ENCODE measurements at regions not wholly inside any gene's neighbourhood (a gene's known extent, or its start where the extent isn't known, plus 50 kb on each side); places are given as distances from the start of the nearest gene placed in this dataset.

DNA sequence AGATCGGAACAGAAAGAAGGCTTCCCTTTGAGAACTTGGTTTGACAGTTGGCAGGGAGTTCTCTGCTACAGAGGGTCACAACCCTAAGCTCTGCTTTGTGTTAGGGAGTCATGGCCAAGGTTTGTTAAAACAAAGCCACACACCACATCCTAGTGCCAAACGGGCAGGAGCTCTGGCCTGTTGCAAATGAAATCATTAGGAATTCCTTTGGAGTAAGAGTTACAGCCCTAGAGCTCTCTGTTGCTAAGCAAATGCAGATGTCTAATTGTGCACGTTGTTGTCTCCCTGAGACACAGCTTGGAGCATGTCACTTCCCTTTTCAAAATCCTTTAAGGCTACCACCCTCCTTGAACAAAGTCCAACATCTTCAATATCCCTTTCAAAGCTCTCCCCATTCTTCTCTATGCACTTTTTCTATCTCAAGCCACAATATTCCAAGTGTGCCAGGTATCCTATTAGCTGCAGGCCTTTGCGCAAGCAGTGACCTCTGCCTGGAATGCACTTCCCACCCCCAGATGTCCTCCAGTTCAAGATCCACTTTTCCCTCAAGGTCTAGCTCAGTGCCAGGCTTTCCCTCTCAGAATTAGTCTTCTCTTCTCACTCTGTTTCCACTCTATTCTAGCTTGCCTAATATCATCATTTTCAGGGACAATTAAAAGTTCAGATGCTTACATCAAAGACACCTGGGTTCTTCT lies 253.7 kb upstream of the POU2AF2 start:
- ATAC-seq (replicated peaks): no peak
- no peaks in the 10 kb centered on the region for H3K4me1 Mint-ChIP-seq (ENCODE audit: low read depth in 2 of 2)
- H3K4me3 Mint-ChIP-seq: no peak overlapping the region
- peaks cover 0 to 2% of the 10 kb centered on the region in 2 donors for H3K9me3 Mint-ChIP-seq
- H3K36me3 Mint-ChIP-seq (ENCODE audit: insufficient read depth): no peaks in the 10 kb centered on the region
- H3K27ac Mint-ChIP-seq: no peak overlapping the region
- DNase-seq: no peak
- peaks cover 8 to 11% of the 10 kb centered on the region in 2 donors for H3K27me3 Mint-ChIP-seq

GRCh38 chr11:110990311-110990710 lies 255.2 kb upstream of the POU2AF2 start:
- H3K36me3 Mint-ChIP-seq (ENCODE audit: insufficient read depth): no peaks in the 10 kb centered on the region
- H3K27me3 Mint-ChIP-seq: peaks cover 0 to 11% of the 10 kb centered on the region in 2 donors
- no peak for ATAC-seq (replicated peaks)
- H3K4me3 Mint-ChIP-seq: no peak overlapping the region
- H3K4me1 Mint-ChIP-seq (ENCODE audit: low read depth in 2 of 2): no peaks in the 10 kb centered on the region
- H3K9me3 Mint-ChIP-seq: peaks cover 0 to 2% of the 10 kb centered on the region in 2 donors
- no peak overlapping the region for H3K27ac Mint-ChIP-seq
- DNase-seq: no peak

DNA sequence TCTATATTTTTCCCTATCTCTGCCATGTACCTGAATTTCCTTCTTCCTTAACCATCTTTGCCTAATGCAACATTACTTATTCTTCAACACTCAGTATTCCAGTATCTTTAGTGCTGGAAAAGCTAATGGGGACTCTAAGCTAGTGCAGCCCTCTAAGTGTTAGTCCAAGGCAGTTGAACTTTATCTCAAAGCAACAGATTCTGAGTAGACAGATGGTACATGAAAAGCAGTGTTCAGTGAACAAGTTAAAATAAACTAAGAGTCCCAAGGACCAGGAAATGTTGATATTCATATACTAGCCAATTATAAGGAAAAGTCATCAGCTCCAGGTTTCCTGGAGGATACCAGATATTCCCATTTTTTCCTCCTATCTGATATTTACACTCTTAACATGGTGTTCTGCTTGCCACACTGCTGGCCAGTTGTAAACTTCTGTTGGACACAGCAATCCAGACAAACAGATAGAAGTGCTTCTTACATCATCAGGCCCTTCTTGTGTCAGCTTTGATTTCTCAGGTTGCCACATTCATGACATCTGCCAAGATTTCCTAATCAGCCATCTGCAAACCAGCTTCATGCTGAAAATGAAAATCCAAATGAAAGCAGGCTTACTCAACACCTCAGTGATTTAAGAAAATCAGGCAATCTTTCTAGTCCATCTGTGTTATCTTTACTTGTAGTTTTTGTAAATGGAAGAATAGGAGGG lies 255.9 kb upstream of the POU2AF2 start:
- H3K27me3 Mint-ChIP-seq: peaks cover 0 to 11% of the 10 kb centered on the region in 2 donors
- no peak overlapping the region for H3K4me3 Mint-ChIP-seq
- no peak overlapping the region for H3K27ac Mint-ChIP-seq
- H3K36me3 Mint-ChIP-seq (ENCODE audit: insufficient read depth): no peaks in the 10 kb centered on the region
- no peaks in the 10 kb centered on the region for H3K4me1 Mint-ChIP-seq (ENCODE audit: low read depth in 2 of 2)
- DNase-seq: no peak
- no peak for ATAC-seq (replicated peaks)
- peaks cover 0 to 2% of the 10 kb centered on the region in 2 donors for H3K9me3 Mint-ChIP-seq

DNA sequence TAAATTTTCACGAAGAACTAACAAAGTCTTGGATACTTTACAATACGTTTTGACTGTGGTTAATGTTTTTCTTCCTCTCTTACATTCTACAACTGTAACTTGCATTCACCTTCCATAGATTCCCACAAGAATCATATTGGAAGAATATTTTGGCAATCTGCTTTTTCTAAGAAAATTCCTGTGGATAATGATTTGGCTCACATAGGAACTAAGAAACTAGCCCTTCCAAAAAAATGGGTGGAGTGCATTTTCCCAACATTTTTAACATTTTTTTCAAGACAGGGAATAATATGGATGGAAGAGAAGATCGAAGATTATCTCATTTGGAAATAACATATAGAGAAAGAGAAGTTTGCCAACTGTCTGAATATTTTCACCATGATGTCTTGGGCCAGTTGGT lies 256.9 kb upstream of the POU2AF2 start:
- no peak overlapping the region for H3K4me3 Mint-ChIP-seq
- H3K36me3 Mint-ChIP-seq (ENCODE audit: insufficient read depth): no peaks in the 10 kb centered on the region
- no peak for DNase-seq
- H3K27ac Mint-ChIP-seq: no peak overlapping the region
- H3K4me1 Mint-ChIP-seq (ENCODE audit: low read depth in 2 of 2): no peaks in the 10 kb centered on the region
- H3K27me3 Mint-ChIP-seq: peaks cover 0 to 11% of the 10 kb centered on the region in 2 donors
- ATAC-seq (replicated peaks): no peak
- H3K9me3 Mint-ChIP-seq: peaks cover 0 to 2% of the 10 kb centered on the region in 2 donors

GRCh38 chr11:110986016-110986415 lies 259.5 kb upstream of the POU2AF2 start:
- no peak overlapping the region for H3K27ac Mint-ChIP-seq
- no peaks in the 10 kb centered on the region for H3K4me1 Mint-ChIP-seq (ENCODE audit: low read depth in 2 of 2)
- no peaks in the 10 kb centered on the region for H3K9me3 Mint-ChIP-seq
- H3K4me3 Mint-ChIP-seq: no peak overlapping the region
- no peaks in the 10 kb centered on the region for H3K36me3 Mint-ChIP-seq (ENCODE audit: insufficient read depth)
- H3K27me3 Mint-ChIP-seq: no peaks in the 10 kb centered on the region
- ATAC-seq (replicated peaks): no peak
- no peak for DNase-seq

DNA sequence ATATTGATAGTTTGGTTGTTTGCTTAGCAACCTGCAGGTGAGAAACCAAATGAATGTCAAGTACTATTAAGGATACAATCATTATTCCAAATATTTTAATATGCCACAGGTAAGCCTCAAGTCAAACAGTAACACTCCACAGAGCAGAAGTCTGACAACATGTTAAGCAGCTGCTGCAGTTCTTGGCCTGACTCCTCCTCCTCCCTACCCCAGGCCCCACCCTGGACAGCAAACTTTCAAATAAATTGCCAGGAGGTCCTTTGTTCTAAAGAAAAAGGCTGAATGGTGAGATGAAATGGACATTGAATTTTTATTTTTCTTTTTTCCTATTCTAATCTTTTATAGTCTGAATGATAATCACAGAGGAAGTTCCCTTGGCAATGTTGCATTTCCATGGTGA lies 260.0 kb upstream of the POU2AF2 start:
- DNase-seq (no peak), ATAC-seq (replicated peaks) (no peak)
- Mint-ChIP-seq H3K27me3 (no peaks in the 10 kb centered on the region), H3K9me3 (no peaks in the 10 kb centered on the region), H3K36me3 (ENCODE audit: insufficient read depth) (no peaks in the 10 kb centered on the region), H3K4me1 (ENCODE audit: low read depth in 2 of 2) (no peaks in the 10 kb centered on the region), H3K4me3 (no peak overlapping the region), H3K27ac (no peak overlapping the region)

DNA sequence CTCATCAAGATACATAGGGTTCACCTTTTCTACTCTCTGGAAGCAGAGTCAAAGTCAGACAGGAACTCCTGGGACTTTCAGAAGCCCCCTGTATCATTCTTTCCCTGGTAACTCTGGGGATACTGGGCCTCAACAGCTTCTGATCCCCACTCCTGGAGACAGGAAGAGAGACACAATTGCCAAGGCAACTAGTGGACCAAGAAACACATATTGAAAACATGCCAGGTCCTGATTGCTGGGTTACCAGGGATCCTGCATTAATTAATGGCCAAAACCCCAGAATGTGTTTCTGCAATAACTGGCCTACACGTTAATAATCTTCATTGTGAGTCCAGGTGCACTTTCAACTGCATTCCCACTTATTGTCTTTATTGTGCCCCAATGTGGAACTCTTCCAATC lies 260.8 kb upstream of the POU2AF2 start:
- Mint-ChIP-seq H3K27me3 (no peaks in the 10 kb centered on the region), H3K4me1 (ENCODE audit: low read depth in 2 of 2) (no peaks in the 10 kb centered on the region), H3K36me3 (ENCODE audit: insufficient read depth) (no peaks in the 10 kb centered on the region), H3K9me3 (no peaks in the 10 kb centered on the region), H3K4me3 (no peak overlapping the region), H3K27ac (no peak overlapping the region)
- DNase-seq (no peak), ATAC-seq (replicated peaks) (no peak)

- H3K4me1 Mint-ChIP-seq (ENCODE audit: low read depth in 2 of 2): no peaks in the 10 kb centered on the region
- H3K27ac Mint-ChIP-seq: no peak overlapping the region
- peaks cover 0 to 3% of the 10 kb centered on the region in 2 donors for H3K9me3 Mint-ChIP-seq
- no peak for ATAC-seq (replicated peaks)
- H3K27me3 Mint-ChIP-seq: no peaks in the 10 kb centered on the region
- DNase-seq: no peak
- H3K4me3 Mint-ChIP-seq: no peak overlapping the region
- no peaks in the 10 kb centered on the region for H3K36me3 Mint-ChIP-seq (ENCODE audit: insufficient read depth)
Observed at GRCh38 chr11:110984147-110984546, 261.4 kb upstream of the POU2AF2 start.

DNA sequence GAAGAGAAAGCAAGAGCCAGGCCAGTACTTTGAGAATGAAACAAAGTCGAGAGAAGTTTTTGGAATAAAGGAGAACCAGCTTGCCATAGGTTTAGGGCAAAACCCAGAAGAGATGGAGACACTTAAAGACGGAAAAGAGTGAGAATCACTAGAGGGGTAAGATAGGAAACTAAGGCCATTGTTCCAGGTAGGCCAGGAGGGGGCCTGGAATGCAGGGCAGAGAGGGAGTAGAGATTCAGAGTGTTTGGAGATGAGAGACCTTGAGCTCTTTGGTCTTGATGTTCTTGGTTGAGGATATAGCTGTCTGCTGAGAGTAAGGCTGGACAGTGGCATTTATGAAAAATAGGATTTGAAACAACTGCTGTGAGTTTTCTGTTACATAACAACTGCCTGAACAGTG lies 263.3 kb upstream of the POU2AF2 start:
- no peak for ATAC-seq (replicated peaks)
- DNase-seq: no peak
- H3K27ac Mint-ChIP-seq: no peak overlapping the region
- H3K27me3 Mint-ChIP-seq: no peaks in the 10 kb centered on the region
- H3K4me3 Mint-ChIP-seq: no peak overlapping the region
- peaks cover 0 to 3% of the 10 kb centered on the region in 2 donors for H3K9me3 Mint-ChIP-seq
- H3K4me1 Mint-ChIP-seq (ENCODE audit: low read depth in 2 of 2): no peaks in the 10 kb centered on the region
- H3K36me3 Mint-ChIP-seq (ENCODE audit: insufficient read depth): no peaks in the 10 kb centered on the region

- ATAC-seq (replicated peaks): no peak
- no peak for DNase-seq
- no peaks in the 10 kb centered on the region for H3K27me3 Mint-ChIP-seq
- no peak overlapping the region for H3K4me3 Mint-ChIP-seq
- no peak overlapping the region for H3K27ac Mint-ChIP-seq
- peaks cover 0 to 3% of the 10 kb centered on the region in 2 donors for H3K9me3 Mint-ChIP-seq
- H3K36me3 Mint-ChIP-seq (ENCODE audit: insufficient read depth): no peaks in the 10 kb centered on the region
- H3K4me1 Mint-ChIP-seq (ENCODE audit: low read depth in 2 of 2): no peaks in the 10 kb centered on the region
Observed at GRCh38 chr11:110979696-110980095, 265.8 kb upstream of the POU2AF2 start.

GRCh38 chr11:110977661-110978060 lies 265.4 kb upstream of the ARHGAP20 start:
- H3K36me3 Mint-ChIP-seq (ENCODE audit: insufficient read depth): no peaks in the 10 kb centered on the region
- ATAC-seq (replicated peaks): no peak
- H3K9me3 Mint-ChIP-seq: peaks cover 0 to 3% of the 10 kb centered on the region in 2 donors
- H3K27ac Mint-ChIP-seq: no peak overlapping the region
- H3K4me3 Mint-ChIP-seq: no peak overlapping the region
- no peak for DNase-seq
- H3K4me1 Mint-ChIP-seq (ENCODE audit: low read depth in 2 of 2): no peaks in the 10 kb centered on the region
- H3K27me3 Mint-ChIP-seq: no peaks in the 10 kb centered on the region

DNA sequence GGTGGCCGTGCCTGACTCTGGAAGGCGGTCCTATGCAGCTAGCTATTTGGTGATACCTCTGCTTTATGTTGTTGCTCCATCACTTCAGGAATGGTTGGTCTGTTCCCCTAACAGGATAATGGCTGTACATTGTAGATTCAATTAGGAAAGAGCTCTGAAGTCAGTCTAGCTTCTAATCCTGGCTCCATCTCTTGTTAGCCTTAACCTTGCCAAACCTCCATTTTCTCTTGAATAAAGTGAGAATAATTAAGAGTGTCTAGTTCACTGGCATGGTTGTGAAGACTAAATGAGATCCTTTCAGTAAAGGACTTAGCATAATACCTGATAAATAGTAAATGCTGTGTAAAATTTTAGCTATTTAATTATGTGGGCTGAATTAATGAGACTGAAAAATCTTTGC lies 262.5 kb upstream of the ARHGAP20 start:
- Mint-ChIP-seq H3K4me1 (ENCODE audit: low read depth in 2 of 2) (no peaks in the 10 kb centered on the region), H3K4me3 (no peak overlapping the region), H3K36me3 (ENCODE audit: insufficient read depth) (no peaks in the 10 kb centered on the region), H3K9me3 (peaks cover 0 to 3% of the 10 kb centered on the region in 2 donors), H3K27me3 (peaks cover 8 to 15% of the 10 kb centered on the region in 2 donors), H3K27ac (no peak overlapping the region)
- DNase-seq (no peak), ATAC-seq (replicated peaks) (no peak)

GRCh38 chr11:110973401-110973980 lies 261.3 kb upstream of the ARHGAP20 start:
- H3K27ac Mint-ChIP-seq: no peak overlapping the region
- H3K27me3 Mint-ChIP-seq: peaks cover 10 to 23% of the 10 kb centered on the region in 2 donors
- H3K9me3 Mint-ChIP-seq: no peaks in the 10 kb centered on the region
- DNase-seq: no peak
- ATAC-seq (replicated peaks): no peak
- no peak overlapping the region for H3K4me3 Mint-ChIP-seq
- H3K4me1 Mint-ChIP-seq (ENCODE audit: low read depth in 2 of 2): no peaks in the 10 kb centered on the region
- no peaks in the 10 kb centered on the region for H3K36me3 Mint-ChIP-seq (ENCODE audit: insufficient read depth)

DNA sequence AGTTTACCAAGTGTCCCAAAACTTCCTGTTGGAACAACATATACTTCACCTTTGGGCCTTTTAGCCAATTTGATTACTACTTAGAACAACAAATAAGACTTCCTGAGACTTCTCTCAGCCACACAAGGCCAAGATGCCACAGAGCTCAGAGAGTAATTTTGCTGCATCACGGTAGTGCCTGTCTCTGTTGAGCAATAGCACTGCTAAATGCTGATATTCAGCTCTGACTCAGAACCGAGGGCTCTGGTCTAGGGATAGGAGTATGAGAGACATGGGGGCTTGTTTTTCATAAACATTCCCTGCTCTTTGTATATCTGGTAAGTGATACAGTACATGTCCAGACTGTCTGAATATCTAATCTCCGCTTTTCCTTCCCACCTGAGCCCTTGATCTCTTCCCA lies 260.4 kb upstream of the ARHGAP20 start:
- DNase-seq: no peak
- ATAC-seq (replicated peaks): no peak
- Mint-ChIP-seq H3K36me3 (ENCODE audit: insufficient read depth) (no peaks in the 10 kb centered on the region), H3K4me1 (ENCODE audit: low read depth in 2 of 2) (no peaks in the 10 kb centered on the region), H3K27me3 (peaks cover 10 to 23% of the 10 kb centered on the region in 2 donors), H3K27ac (no peak overlapping the region), H3K9me3 (no peaks in the 10 kb centered on the region), H3K4me3 (no peak overlapping the region)
